Sigmoid colon (tissue), 4 donors: ENCODE measurements at regions not wholly inside any gene's neighbourhood (a gene's known extent, or its start where the extent isn't known, plus 50 kb on each side); places are given as distances from the start of the nearest gene placed in this dataset.

ENCODE experiments used
- CTCF ChIP-seq, 4 experiments: fragments of 450-650 bp in 3 of 4; fragments of 200-600 bp in 1 of 4; IDR thresholded peaks; one replicate each; pipeline ENCODE4 v1.5.1; 2016 to 2019; ENCODE audit warnings: antibody characterized with exemption in 4 of 4, mild to moderate bottlenecking in 3 of 4, moderate library complexity in 2 of 4
- EP300 ChIP-seq, 4 donors: sonication (generic); formaldehyde crosslinking; IDR thresholded peaks; one replicate each; pipeline ENCODE4 v1.6.1; 2017; ENCODE audit warnings: antibody characterized with exemption in 4 of 4
- POLR2A ChIP-seq, 2 donors: fragments of 450-650 bp; IDR thresholded peaks; one replicate each; pipeline ENCODE4 v1.6.1; 2016; ENCODE audit warnings: antibody characterized with exemption in 2 of 2, mild to moderate bottlenecking in 2 of 2, moderate library complexity in 2 of 2
- POLR2AphosphoS5 ChIP-seq, 4 donors: sonication (generic); formaldehyde crosslinking; IDR thresholded peaks; one replicate each; pipeline ENCODE4 v1.6.1; 2017; ENCODE audit warnings: antibody characterized with exemption in 4 of 4

GRCh38 chr4:82266345-82266744 is 107.4 kb downstream of the HNRNPD start:
- TF ChIP-seq CTCF (IDR thresholded peaks at IDR 0.05) (no peak), POLR2A (IDR thresholded peaks at IDR 0.05) (no peak), EP300 (IDR thresholded peaks at IDR 0.05) (no peak), POLR2AphosphoS5 (IDR thresholded peaks at IDR 0.05) (no peak)
